CD8-positive, alpha-beta memory T cell (primary cell): ENCODE measurements at regions not wholly inside any gene's neighbourhood (a gene's known extent, or its start where the extent isn't known, plus 50 kb on each side); places are given as distances from the start of the nearest gene placed in this dataset.
A peak's percentile ranks its signal among the peaks of the same experiment; 100 is the strongest.

Source experiments
- CTCF ChIA-PET: fragments of 350-600 bp; sonication (Branson Sonifier 250); formaldehyde crosslinking; loops from one replicate; lab custom pipeline; 2021; ENCODE audit warnings: antibody characterized with exemption; lab: Charles Lee
- POLR2A ChIA-PET: fragments of 350-600 bp; sonication (Branson Sonifier 250); formaldehyde crosslinking; loops from one replicate; lab custom pipeline; 2021; ENCODE audit warnings: antibody characterized with exemption; lab: Charles Lee
- DNase-seq, 5 donors: peaks; one replicate each; pipeline versions ENCODE4 v3.0.0 to v3.0.0-alpha.2; 2020 to 2022; ENCODE audit warnings: mixed read lengths in 1 of 5
- H3K27ac ChIP-seq: one replicate; pipeline ENCODE4 v1.7.0; 2013; ENCODE audit warnings: low read depth, mild to moderate bottlenecking, low read length, moderate library complexity
- H3K27me3 ChIP-seq: 2 replicates; pipeline ENCODE4 v1.7.0; 2013; ENCODE audit warnings: low read length, mild to moderate bottlenecking; ENCODE audit not compliant: insufficient read depth, poor library complexity, severe bottlenecking
- H3K36me3 ChIP-seq: 2 replicates; pipeline ENCODE4 v1.7.0; 2013; ENCODE audit warnings: mild to moderate bottlenecking, low read length, moderate library complexity; ENCODE audit not compliant: insufficient read depth
- H3K4me1 ChIP-seq: 2 replicates; pipeline ENCODE4 v1.7.0; 2013; ENCODE audit warnings: mild to moderate bottlenecking, low read length, moderate library complexity; ENCODE audit not compliant: insufficient read depth
- H3K4me3 ChIP-seq: 2 replicates; pipeline ENCODE4 v1.7.0; 2013; ENCODE audit warnings: mild to moderate bottlenecking, low read length
- H3K9me3 ChIP-seq: 2 replicates; pipeline ENCODE4 v1.7.0; 2013; ENCODE audit warnings: mild to moderate bottlenecking, low read length
- H3K27ac Mint-ChIP-seq, 8 donors: one replicate each; pipeline ENCODE4 v1.8.0; 2020 to 2021; ENCODE audit warnings: mixed read lengths in 8 of 8, mild to moderate bottlenecking in 6 of 8, inconsistent platforms in 3 of 8, moderate library complexity in 3 of 8
- H3K27me3 Mint-ChIP-seq, 2 donors: one replicate each; pipeline ENCODE4 v1.8.0; 2020 to 2021; ENCODE audit warnings: mixed read lengths in 2 of 2, mild to moderate bottlenecking in 1 of 2, moderate library complexity in 1 of 2
- H3K36me3 Mint-ChIP-seq, 3 donors: one replicate each; pipeline ENCODE4 v1.8.0; 2020 to 2021; ENCODE audit warnings: mixed read lengths in 3 of 3, inconsistent platforms in 1 of 3, mild to moderate bottlenecking in 1 of 3
- H3K4me1 Mint-ChIP-seq, 3 donors: one replicate each; pipeline ENCODE4 v1.8.0; 2020 to 2021; ENCODE audit warnings: mixed read lengths in 3 of 3, inconsistent platforms in 1 of 3, mild to moderate bottlenecking in 1 of 3
- H3K4me3 Mint-ChIP-seq, 7 donors: one replicate each; pipeline ENCODE4 v1.8.0; 2020 to 2021; ENCODE audit warnings: mixed read lengths in 7 of 7, mild to moderate bottlenecking in 6 of 7, moderate library complexity in 4 of 7, inconsistent platforms in 2 of 7
- H3K9me3 Mint-ChIP-seq, 5 donors: one replicate each; pipeline ENCODE4 v1.8.0; 2020 to 2022; ENCODE audit warnings: mixed read lengths in 5 of 5, mild to moderate bottlenecking in 3 of 5, moderate library complexity in 2 of 5, inconsistent platforms in 1 of 5

DNA sequence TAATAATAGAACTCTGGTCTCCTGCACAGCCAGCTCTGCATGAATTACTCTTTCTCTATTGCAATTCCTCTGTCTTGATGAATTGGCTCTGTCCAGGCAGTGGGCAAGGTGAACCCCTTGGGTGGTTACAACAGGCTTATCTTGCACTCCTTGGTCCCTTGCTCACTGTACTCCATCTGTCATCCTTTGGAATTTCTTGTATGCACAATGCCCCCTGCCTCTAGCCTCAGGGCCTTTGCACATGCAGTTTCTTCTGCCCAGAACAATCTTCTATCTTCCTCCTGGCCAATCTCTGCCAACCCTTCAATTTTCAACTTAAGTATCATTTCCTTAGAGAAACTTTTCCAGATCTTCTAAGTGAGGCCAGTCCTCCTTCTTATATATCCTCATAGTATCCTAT, 114.7 kb upstream of the NLRP1 start:
- H3K4me3 Mint-ChIP-seq, result no peak overlapping the region
- Histone ChIP-seq H3K9me3 (no peaks in the 10 kb centered on the region), H3K27me3 (no peaks in the 10 kb centered on the region), H3K4me1 (no peaks in the 10 kb centered on the region), H3K27ac (no peak overlapping the region), H3K36me3 (no peaks in the 10 kb centered on the region), H3K4me3 (no peak overlapping the region)
- H3K27ac Mint-ChIP-seq, result no peak overlapping the region
- peaks cover 24 to 32% of the 10 kb centered on the region in 2 donors for H3K27me3 Mint-ChIP-seq
- CTCF ChIA-PET, result interaction anchor here (1.9 kb wide), 1 partner anchor 8 kb away, joined by 8 read pairs; no protein-coding TSS in a partner anchor
- POLR2A ChIA-PET, result no interaction called here
- H3K4me1 Mint-ChIP-seq, result no peaks in the 10 kb centered on the region
- peaks cover 0 to 11% (median 4%) of the 10 kb centered on the region in 5 donors for H3K9me3 Mint-ChIP-seq
- H3K36me3 Mint-ChIP-seq, result no peaks in the 10 kb centered on the region
- no peak for DNase-seq

DNA sequence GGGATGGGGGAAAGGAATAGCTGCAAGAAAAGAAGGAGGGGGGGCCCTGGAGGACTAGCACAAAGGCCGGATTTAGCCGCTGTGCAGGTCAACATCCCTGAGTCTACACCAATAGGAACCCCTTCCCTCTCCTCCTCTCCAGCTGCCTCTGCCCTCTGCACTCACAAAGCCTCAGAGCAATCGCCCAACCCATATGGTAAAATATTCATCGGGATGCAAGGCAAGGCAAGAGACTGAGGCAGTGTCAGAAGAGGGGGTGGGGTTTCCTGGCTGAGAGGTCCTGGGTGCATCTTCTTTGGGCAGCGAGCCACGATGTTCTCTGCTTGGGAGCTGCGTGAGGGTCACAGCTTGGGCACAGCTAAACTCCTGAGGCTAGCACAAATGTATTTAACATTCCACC, 115.5 kb upstream of the NLRP1 start:
- H3K27ac ChIP-seq, result no peak overlapping the region
- Mint-ChIP-seq H3K36me3 (no peaks in the 10 kb centered on the region), H3K27ac (no peak overlapping the region), H3K27me3 (peaks cover 24 to 36% of the 10 kb centered on the region in 2 donors), H3K4me3 (no peak overlapping the region), H3K4me1 (no peaks in the 10 kb centered on the region), H3K9me3 (peaks cover 0 to 11% (median 4%) of the 10 kb centered on the region in 5 donors)
- no peaks in the 10 kb centered on the region for H3K4me1 ChIP-seq
- POLR2A ChIA-PET, result no interaction called here
- H3K36me3 ChIP-seq, result no peaks in the 10 kb centered on the region
- no peaks in the 10 kb centered on the region for H3K27me3 ChIP-seq
- CTCF ChIA-PET, result no interaction called here
- H3K9me3 ChIP-seq, result no peaks in the 10 kb centered on the region
- no peak overlapping the region for H3K4me3 ChIP-seq
- DNase-seq, result no peak

DNA sequence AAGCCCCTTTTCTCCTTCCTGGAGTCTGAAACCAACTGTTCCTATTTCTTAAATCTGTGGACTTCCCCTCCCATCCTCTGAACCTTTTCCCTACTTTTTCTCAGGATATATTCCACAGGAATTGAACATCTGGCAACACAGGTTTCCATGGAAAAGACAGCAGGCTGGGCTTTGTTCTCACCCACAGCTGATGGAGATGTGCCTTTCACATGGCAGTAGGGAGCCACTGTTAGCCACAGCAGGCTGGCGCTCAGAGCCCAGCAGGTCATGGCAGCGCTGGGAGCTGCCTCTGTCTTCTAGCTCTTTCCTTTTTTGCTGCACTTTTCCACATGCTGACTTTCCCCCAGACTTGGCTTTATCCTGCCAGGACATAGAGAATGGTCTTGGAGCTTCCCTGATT, 116.4 kb upstream of the NLRP1 start:
- CTCF ChIA-PET, result no interaction called here

DNA sequence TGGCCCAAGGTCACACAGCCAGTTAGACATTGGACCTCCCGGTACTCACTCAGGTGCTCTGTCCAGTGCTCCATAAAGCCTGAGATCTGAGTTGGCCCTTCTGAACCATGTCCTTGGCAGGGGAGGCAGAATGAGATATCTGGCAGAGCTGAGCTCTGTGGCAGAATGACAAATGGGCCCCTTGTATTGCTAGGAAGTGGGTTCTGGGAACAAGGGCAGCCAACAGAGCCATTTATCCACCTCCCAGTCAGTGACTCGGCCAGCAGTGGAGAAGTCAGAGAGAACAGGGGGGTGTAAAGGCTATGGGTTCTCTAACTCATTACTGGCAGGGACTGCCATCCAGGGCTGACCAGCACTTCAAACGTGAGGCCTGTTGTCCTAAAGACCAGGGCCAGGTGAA, 117.1 kb upstream of the NLRP1 start:
- no peak overlapping the region for H3K4me3 ChIP-seq
- Mint-ChIP-seq H3K4me1 (no peaks in the 10 kb centered on the region), H3K36me3 (no peaks in the 10 kb centered on the region), H3K4me3 (no peak overlapping the region), H3K27me3 (peaks cover 18 to 39% of the 10 kb centered on the region in 2 donors), H3K27ac (no peak overlapping the region), H3K9me3 (peaks cover 0 to 11% (median 4%) of the 10 kb centered on the region in 5 donors)
- no peaks in the 10 kb centered on the region for H3K36me3 ChIP-seq
- ChIA-PET CTCF (no interaction called here), POLR2A (no interaction called here)
- no peaks in the 10 kb centered on the region for H3K27me3 ChIP-seq
- H3K27ac ChIP-seq, result no peak overlapping the region
- no peaks in the 10 kb centered on the region for H3K9me3 ChIP-seq
- H3K4me1 ChIP-seq, result no peaks in the 10 kb centered on the region
- no peak for DNase-seq

More for the DNA sequence above, 116.4 kb upstream of the NLRP1 start:
- no peaks in the 10 kb centered on the region for H3K36me3 ChIP-seq
- Mint-ChIP-seq H3K27me3 (peaks cover 19 to 37% of the 10 kb centered on the region in 2 donors), H3K4me1 (no peaks in the 10 kb centered on the region), H3K36me3 (no peaks in the 10 kb centered on the region), H3K27ac (no peak overlapping the region), H3K4me3 (no peak overlapping the region), H3K9me3 (peaks cover 0 to 11% (median 4%) of the 10 kb centered on the region in 5 donors)
- H3K4me1 ChIP-seq, result no peaks in the 10 kb centered on the region
- no peak for DNase-seq
- H3K27me3 ChIP-seq, result no peaks in the 10 kb centered on the region
- no peak overlapping the region for H3K27ac ChIP-seq
- POLR2A ChIA-PET, result no interaction called here
- H3K9me3 ChIP-seq, result no peaks in the 10 kb centered on the region
- H3K4me3 ChIP-seq, result no peak overlapping the region

DNA sequence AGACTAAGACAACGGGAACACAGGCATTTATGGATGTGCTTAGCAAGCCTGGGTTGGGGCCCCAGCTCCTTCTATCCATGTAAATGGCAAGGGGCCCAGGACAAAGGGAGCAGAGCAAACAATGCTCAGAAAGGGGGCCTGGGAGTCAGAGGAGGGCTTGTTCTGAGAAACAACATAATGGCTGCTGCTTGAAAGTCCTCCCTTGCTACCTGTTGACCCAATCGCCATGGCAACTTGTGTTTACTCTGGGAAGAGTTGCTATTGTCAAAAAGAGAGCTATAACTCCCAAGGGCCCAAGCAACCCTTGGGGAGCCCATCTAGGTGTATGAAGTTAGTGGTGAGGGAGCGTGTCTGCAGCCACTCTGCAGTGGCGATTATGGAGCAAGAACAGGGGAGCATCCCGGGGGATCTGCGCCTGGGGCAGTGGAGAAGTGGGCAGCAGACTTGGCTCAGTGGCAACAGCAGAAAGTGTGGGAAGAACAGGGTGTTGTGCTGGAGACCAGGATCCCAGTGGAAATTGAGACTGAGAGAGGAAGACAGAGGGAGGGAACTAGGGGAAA, 118.7 kb upstream of the NLRP1 start:
- H3K27me3 ChIP-seq, result no peaks in the 10 kb centered on the region
- CTCF ChIA-PET, result no interaction called here
- no peaks in the 10 kb centered on the region for H3K4me1 ChIP-seq
- no peaks in the 10 kb centered on the region for H3K9me3 ChIP-seq
- no peaks in the 10 kb centered on the region for H3K36me3 ChIP-seq
- no peak overlapping the region for H3K4me3 Mint-ChIP-seq
- H3K9me3 Mint-ChIP-seq, result peaks cover 0 to 11% (median 4%) of the 10 kb centered on the region in 5 donors
- no peaks in the 10 kb centered on the region for H3K4me1 Mint-ChIP-seq
- no peak overlapping the region for H3K27ac ChIP-seq
- no peak overlapping the region for H3K4me3 ChIP-seq
- H3K27ac Mint-ChIP-seq, result no peak overlapping the region
- no peak for DNase-seq
- POLR2A ChIA-PET, result interaction anchor here (0.8 kb wide), 1 partner anchor 118 kb away, joined by 3 read pairs; the partner anchor contains the start of gene NLRP1
- H3K36me3 Mint-ChIP-seq, result no peaks in the 10 kb centered on the region
- H3K27me3 Mint-ChIP-seq, result peaks cover 23 to 39% of the 10 kb centered on the region in 2 donors

DNA sequence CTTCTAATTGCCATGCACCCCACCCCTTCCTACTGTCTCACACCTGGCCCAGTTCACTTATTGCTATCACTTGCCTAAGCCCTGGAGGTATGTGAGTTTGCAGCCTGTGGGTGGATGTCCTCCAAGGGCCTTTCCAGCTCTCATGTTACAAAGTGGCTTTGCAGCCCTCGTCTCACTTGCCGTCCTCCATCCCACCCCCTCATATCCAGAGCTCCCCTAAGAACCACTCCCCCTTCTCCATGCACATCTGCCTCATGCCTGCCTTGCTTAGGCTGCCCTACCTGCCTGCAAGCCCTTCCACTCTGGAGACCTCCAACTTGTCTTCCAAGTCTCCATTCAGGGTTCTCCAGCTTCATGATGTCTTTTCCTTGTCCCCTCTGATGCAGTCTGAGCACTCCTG, 119.4 kb upstream of the NLRP1 start:
- no peak overlapping the region for H3K27ac ChIP-seq
- no peaks in the 10 kb centered on the region for H3K4me1 Mint-ChIP-seq
- peaks cover 0 to 9% (median 4%) of the 10 kb centered on the region in 5 donors for H3K9me3 Mint-ChIP-seq
- no peak for DNase-seq
- H3K36me3 ChIP-seq, result no peaks in the 10 kb centered on the region
- H3K27ac Mint-ChIP-seq, result peak overlapping the region in 1 of 8 donors; percentile 38
- no peak overlapping the region for H3K4me3 Mint-ChIP-seq
- H3K4me1 ChIP-seq, result no peaks in the 10 kb centered on the region
- peaks cover 23 to 43% of the 10 kb centered on the region in 2 donors for H3K27me3 Mint-ChIP-seq
- H3K27me3 ChIP-seq, result no peaks in the 10 kb centered on the region
- H3K4me3 ChIP-seq, result no peak overlapping the region
- H3K36me3 Mint-ChIP-seq, result no peaks in the 10 kb centered on the region
- POLR2A ChIA-PET, result interaction anchor here (0.8 kb wide), 1 partner anchor 119 kb away, joined by 3 read pairs; the partner anchor contains the start of gene NLRP1
- H3K9me3 ChIP-seq, result no peaks in the 10 kb centered on the region
- CTCF ChIA-PET, result no interaction called here

DNA sequence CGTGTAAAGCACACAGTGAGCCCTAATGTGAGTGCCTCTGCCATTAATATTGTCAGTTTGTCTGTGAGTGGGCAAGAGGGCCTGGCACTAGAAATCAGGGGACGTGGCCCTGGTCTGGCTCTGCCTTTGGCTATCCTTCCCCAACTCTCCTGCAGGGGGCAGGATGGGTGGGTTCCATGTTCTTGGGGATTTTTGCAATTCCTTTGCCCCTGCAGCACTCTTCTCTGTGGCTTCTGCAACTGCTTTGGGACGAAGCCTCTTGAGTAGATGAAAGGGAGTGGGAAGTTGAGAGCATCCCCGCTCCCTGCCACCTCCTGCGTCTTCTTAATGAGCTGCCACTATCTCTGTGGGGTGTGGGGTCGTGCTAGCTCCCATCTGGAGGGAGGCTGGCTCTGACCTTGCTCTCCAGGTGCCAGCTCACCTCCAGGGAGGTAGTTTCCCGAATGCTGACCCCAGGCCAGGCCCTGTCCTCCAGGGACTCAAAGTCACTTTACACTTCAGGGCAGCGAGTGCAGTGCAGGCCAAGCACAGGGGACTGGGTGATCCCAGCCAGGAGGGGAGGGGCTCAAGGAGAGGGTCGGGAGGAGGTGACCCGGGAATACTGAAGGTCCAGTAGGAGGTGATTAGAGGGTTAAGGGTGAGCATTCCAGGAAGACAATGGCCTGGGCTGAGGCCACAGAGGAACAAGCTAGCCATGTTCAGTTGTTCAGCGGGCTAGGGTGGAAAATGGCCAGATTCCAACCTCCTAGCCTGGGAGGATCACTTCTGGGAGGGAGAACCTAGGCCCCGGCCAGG, 121.0 kb upstream of the NLRP1 start:
- ChIA-PET CTCF (interaction anchor here (0.7 to 3.1 kb wide), 4 partner anchors 15 to 121 kb away, joined by 3 to 25 read pairs (median 6); partner anchors contain the start of gene NLRP1), POLR2A (no interaction called here)
- no peaks in the 10 kb centered on the region for H3K9me3 ChIP-seq
- H3K27ac Mint-ChIP-seq, result no peak overlapping the region
- H3K36me3 Mint-ChIP-seq, result no peaks in the 10 kb centered on the region
- no peaks in the 10 kb centered on the region for H3K27me3 ChIP-seq
- DNase-seq, result no peak
- H3K4me1 Mint-ChIP-seq, result no peaks in the 10 kb centered on the region
- no peak overlapping the region for H3K27ac ChIP-seq
- no peaks in the 10 kb centered on the region for H3K4me1 ChIP-seq
- H3K9me3 Mint-ChIP-seq, result peaks cover 0 to 8% (median 4%) of the 10 kb centered on the region in 5 donors
- no peak overlapping the region for H3K4me3 Mint-ChIP-seq
- H3K4me3 ChIP-seq, result no peak overlapping the region
- no peaks in the 10 kb centered on the region for H3K36me3 ChIP-seq
- H3K27me3 Mint-ChIP-seq, result peaks cover 24 to 47% of the 10 kb centered on the region in 2 donors
